GM10266 (cell line): ENCODE measurements at regions not wholly inside any gene's neighbourhood (a gene's known extent, or its start where the extent isn't known, plus 50 kb on each side); places are given as distances from the start of the nearest gene placed in this dataset.

Source experiments
- DNase-seq: peaks from one replicate; pipeline ENCODE4 v3.0.0; 2012; ENCODE audit errors: extremely low spot score
- TF ChIP-seq, protein P1 (sequence below): IDR thresholded peaks from 2 replicates; pipeline ENCODE4 v1.5.1; 2012; ENCODE audit warnings: mild to moderate bottlenecking, low read depth; ENCODE audit not compliant: control insufficient read depth, insufficient read depth; ENCODE audit errors: missing control alignments

DNA sequence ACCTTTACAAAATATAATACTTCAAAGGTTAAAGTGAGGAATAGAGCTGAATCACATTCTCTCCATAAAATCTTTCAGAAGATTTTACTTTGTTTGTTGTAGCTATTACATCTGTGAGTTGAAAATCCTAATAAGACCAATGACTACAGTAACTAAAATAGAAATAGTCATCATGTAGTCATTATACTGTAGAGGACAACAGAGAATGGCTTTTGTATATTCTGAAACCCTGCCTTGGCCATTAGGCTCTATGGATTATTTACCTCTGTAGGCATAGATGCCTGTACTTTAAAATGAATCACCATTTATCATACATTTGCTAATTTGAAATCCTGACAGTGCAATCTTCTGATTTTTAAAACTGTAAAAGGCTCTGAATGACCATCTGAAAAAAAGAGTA lies 923.0 kb downstream of the REEP3 start:
- no peak for DNase-seq
- TF ChIP-seq, protein P1, sequence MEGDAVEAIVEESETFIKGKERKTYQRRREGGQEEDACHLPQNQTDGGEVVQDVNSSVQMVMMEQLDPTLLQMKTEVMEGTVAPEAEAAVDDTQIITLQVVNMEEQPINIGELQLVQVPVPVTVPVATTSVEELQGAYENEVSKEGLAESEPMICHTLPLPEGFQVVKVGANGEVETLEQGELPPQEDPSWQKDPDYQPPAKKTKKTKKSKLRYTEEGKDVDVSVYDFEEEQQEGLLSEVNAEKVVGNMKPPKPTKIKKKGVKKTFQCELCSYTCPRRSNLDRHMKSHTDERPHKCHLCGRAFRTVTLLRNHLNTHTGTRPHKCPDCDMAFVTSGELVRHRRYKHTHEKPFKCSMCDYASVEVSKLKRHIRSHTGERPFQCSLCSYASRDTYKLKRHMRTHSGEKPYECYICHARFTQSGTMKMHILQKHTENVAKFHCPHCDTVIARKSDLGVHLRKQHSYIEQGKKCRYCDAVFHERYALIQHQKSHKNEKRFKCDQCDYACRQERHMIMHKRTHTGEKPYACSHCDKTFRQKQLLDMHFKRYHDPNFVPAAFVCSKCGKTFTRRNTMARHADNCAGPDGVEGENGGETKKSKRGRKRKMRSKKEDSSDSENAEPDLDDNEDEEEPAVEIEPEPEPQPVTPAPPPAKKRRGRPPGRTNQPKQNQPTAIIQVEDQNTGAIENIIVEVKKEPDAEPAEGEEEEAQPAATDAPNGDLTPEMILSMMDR, result no peak

DNA sequence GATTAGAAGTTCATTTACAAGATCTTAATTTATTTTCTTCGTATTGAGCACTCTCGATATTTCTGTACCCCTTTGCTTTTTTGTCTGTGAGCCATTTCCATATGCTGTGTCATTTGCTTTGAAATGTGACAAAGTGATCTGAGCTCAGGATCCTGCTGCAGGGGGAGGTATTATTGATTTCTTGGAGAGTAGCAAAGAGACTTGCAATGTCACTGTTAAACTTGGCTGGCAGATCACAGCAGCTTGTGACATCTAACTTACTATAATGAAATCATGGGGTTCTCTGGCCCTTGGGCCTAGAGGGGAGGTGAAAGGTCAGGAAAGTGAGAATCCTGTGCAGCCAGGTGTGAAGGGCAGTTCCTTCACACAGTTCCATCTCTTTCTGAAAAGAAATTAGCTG lies 923.4 kb downstream of the REEP3 start:
- TF ChIP-seq, protein P1, result no peak
- no peak for DNase-seq

DNA sequence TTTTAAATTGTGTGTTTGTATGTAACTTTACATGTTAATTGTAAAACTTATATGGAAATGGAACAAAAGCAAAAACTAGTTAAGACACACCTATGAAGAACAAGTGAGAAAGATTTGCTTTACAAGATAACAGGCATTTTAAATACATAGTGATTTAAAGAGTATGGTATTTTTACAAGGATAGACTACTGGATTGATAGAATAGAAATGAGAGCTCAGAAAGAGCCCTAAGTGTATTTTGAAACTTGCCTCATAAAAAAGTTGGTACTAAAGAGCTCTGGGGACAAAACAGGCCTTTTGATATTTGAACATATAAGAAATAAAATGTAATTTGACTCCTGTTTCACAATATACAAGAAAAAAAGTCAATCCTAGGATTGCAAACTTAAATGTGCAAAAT lies 928.4 kb downstream of the REEP3 start:
- no peak for DNase-seq
- TF ChIP-seq, protein P1, result no peak

DNA sequence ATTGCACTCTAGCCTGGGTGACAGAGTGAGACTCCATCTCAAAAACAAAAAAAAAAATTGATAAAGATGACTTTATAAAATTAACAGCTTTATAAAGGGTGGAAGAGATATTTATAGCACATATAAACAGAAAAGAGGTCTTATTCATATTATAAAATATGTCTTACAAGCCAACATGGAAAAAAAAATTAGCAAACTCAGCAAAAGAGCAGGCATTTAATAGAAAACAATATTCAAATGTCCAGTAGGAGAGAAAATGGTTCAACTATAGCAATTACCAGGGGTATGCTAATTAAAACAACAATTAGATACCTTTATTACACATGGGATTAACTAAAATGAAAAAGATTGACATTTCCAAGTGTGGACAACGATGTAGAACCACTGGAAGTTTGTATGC lies 929.1 kb downstream of the REEP3 start:
- no peak for DNase-seq
- TF ChIP-seq, protein P1, result no peak

DNA sequence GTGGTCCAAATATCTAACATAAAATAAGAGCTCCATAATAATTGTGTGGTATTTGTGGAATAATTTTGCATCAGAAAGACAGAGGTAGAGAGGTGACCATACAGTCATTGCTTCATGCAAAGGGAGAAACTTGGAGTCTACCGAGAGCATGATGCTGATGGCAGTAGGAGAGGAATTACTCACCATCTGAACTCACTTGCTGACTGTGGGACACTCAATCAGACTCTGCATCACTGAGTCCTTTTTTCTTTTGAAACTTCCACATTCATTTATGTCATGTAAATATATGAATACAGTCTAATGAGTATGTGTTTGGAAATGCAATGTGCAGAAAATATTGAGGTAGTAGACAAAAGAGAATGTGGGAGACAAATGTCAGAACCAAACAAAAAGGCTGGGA lies 933.8 kb downstream of the REEP3 start:
- TF ChIP-seq, protein P1, result no peak
- no peak for DNase-seq

DNA sequence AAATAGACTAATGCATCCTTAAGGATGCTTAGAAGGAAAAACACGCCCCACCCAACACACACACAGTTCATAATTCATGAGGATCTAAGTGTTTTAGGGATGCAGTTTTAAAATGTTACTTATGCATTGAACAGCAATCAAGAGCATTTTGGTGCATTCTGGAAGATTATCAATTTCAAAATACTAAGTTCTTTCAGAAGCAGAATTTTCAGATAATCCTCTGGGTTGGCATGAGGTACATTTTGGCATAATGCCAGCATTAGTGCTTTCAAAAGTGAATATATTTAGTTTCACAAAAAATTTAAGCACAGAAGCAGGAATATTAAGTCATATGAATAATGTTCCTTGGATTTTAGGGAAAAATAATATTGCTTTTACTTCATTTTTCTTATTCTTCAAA lies 937.1 kb downstream of the REEP3 start:
- no peak for DNase-seq
- TF ChIP-seq, protein P1, result no peak

DNA sequence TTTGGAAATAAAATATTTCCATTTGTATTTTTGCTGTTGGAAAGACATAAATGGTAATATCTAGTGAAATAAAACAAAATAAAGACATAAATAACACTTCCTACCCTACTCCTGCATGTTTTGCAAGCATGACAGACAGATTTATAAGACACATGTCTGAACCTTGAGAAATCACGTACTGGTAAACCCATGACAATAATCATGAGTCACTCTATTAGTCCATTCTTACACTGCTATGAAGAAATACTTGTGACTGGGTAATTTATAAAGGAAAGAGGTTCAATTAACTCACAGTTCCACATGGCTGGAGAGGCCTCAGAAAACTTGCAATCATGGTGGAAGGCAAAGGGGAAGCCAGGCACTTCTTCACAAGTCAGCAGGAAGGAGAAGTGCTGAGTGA lies 942.2 kb downstream of the REEP3 start:
- TF ChIP-seq, protein P1, result no peak
- no peak for DNase-seq
